ENCODE measurements at regions not wholly inside any gene's neighbourhood (a gene's known extent, or its start where the extent isn't known, plus 50 kb on each side); places are given as distances from the start of the nearest gene placed in this dataset.

- DNase-seq (ENCODE audit: insufficient read length) (no peak), FAIRE-seq (no peak)
- TF ChIP-seq TAF1 (IDR thresholded peaks at IDR 0.05; ENCODE audit: borderline replicate concordance, low read depth, low read length), result no peak
- no peak for TF ChIP-seq POLR2AphosphoS5 (IDR thresholded peaks at IDR 0.05; ENCODE audit: low read depth, low read length)
- TF ChIP-seq POLR2A (IDR thresholded peaks at IDR 0.05; ENCODE audit: low read depth, low read length), result no peak
Measured at GRCh38 chr3:181797431-181797830, 85.7 kb downstream of the SOX2 start.

- DNase-seq (ENCODE audit: insufficient read length) (no peak), FAIRE-seq (no peak)
- TF ChIP-seq POLR2A (IDR thresholded peaks at IDR 0.05; ENCODE audit: low read depth, low read length), result no peak
- no peak for TF ChIP-seq POLR2AphosphoS5 (IDR thresholded peaks at IDR 0.05; ENCODE audit: low read depth, low read length)
- TF ChIP-seq TAF1 (IDR thresholded peaks at IDR 0.05; ENCODE audit: borderline replicate concordance, low read depth, low read length), result no peak
Measured at GRCh38 chr3:181805703-181806102, 94.0 kb downstream of the SOX2 start.

GRCh38 chr3:181808053-181808452, 96.3 kb downstream of the SOX2 start:
- FAIRE-seq, result no peak
- TF ChIP-seq POLR2A (IDR thresholded peaks at IDR 0.05; ENCODE audit: low read depth, low read length), result no peak
- no peak for TF ChIP-seq TAF1 (IDR thresholded peaks at IDR 0.05; ENCODE audit: borderline replicate concordance, low read depth, low read length)
- TF ChIP-seq POLR2AphosphoS5 (IDR thresholded peaks at IDR 0.05; ENCODE audit: low read depth, low read length), result no peak

GRCh38 chr3:181823716-181824115, 112.0 kb downstream of the SOX2 start:
- FAIRE-seq (no peak), DNase-seq (ENCODE audit: insufficient read length) (no peak)
- TF ChIP-seq POLR2AphosphoS5 (IDR thresholded peaks at IDR 0.05; ENCODE audit: low read depth, low read length), result no peak
- TF ChIP-seq TAF1 (IDR thresholded peaks at IDR 0.05; ENCODE audit: borderline replicate concordance, low read depth, low read length), result no peak
- no peak for TF ChIP-seq POLR2A (IDR thresholded peaks at IDR 0.05; ENCODE audit: low read depth, low read length)

More at GRCh38 chr3:181808053-181808452, 96.3 kb downstream of the SOX2 start:
- DNase-seq (ENCODE audit: insufficient read length), result no peak

- DNase-seq (ENCODE audit: insufficient read length), result no peak
- FAIRE-seq, result no peak
- no peak for TF ChIP-seq POLR2A (IDR thresholded peaks at IDR 0.05; ENCODE audit: low read depth, low read length)
- no peak for TF ChIP-seq POLR2AphosphoS5 (IDR thresholded peaks at IDR 0.05; ENCODE audit: low read depth, low read length)
- TF ChIP-seq TAF1 (IDR thresholded peaks at IDR 0.05; ENCODE audit: borderline replicate concordance, low read depth, low read length), result no peak
Measured at GRCh38 chr3:181824961-181825360, 113.2 kb downstream of the SOX2 start.

GRCh38 chr3:181839039-181839915, 127.6 kb downstream of the SOX2 start:
- peak; percentile 74 for FAIRE-seq
- TF ChIP-seq POLR2A (IDR thresholded peaks at IDR 0.05; ENCODE audit: low read depth, low read length) (no peak), TAF1 (IDR thresholded peaks at IDR 0.05; ENCODE audit: borderline replicate concordance, low read depth, low read length) (no peak), POLR2AphosphoS5 (IDR thresholded peaks at IDR 0.05; ENCODE audit: low read depth, low read length) (no peak)
- no peak for DNase-seq (ENCODE audit: insufficient read length)

GRCh38 chr3:181839916-181840297, 128.2 kb downstream of the SOX2 start:
- DNase-seq (ENCODE audit: insufficient read length) (no peak), FAIRE-seq (peak; percentile 60)

GRCh38 chr3:181844211-181844610, 132.5 kb downstream of the SOX2 start:
- no peak for DNase-seq (ENCODE audit: insufficient read length)
- no peak for TF ChIP-seq TAF1 (IDR thresholded peaks at IDR 0.05; ENCODE audit: borderline replicate concordance, low read depth, low read length)
- FAIRE-seq, result no peak

More at GRCh38 chr3:181839916-181840297, 128.2 kb downstream of the SOX2 start:
- TF ChIP-seq POLR2A (IDR thresholded peaks at IDR 0.05; ENCODE audit: low read depth, low read length), result no peak
- TF ChIP-seq POLR2AphosphoS5 (IDR thresholded peaks at IDR 0.05; ENCODE audit: low read depth, low read length), result no peak
- TF ChIP-seq TAF1 (IDR thresholded peaks at IDR 0.05; ENCODE audit: borderline replicate concordance, low read depth, low read length), result no peak

- TF ChIP-seq TAF1 (IDR thresholded peaks at IDR 0.05; ENCODE audit: borderline replicate concordance, low read depth, low read length) (no peak), POLR2AphosphoS5 (IDR thresholded peaks at IDR 0.05; ENCODE audit: low read depth, low read length) (no peak)
- FAIRE-seq (no peak), DNase-seq (ENCODE audit: insufficient read length) (no peak)
Measured at GRCh38 chr3:181847276-181847675, 135.6 kb downstream of the SOX2 start.

GRCh38 chr3:181851063-181851462, 139.3 kb downstream of the SOX2 start:
- FAIRE-seq (no peak), DNase-seq (ENCODE audit: insufficient read length) (no peak)
- TF ChIP-seq POLR2A (IDR thresholded peaks at IDR 0.05; ENCODE audit: low read depth, low read length), result no peak
- TF ChIP-seq TAF1 (IDR thresholded peaks at IDR 0.05; ENCODE audit: borderline replicate concordance, low read depth, low read length), result no peak
- TF ChIP-seq POLR2AphosphoS5 (IDR thresholded peaks at IDR 0.05; ENCODE audit: low read depth, low read length), result no peak

GRCh38 chr3:181855825-181856224, 144.1 kb downstream of the SOX2 start:
- TF ChIP-seq POLR2AphosphoS5 (IDR thresholded peaks at IDR 0.05; ENCODE audit: low read depth, low read length) (no peak), TAF1 (IDR thresholded peaks at IDR 0.05; ENCODE audit: borderline replicate concordance, low read depth, low read length) (no peak), POLR2A (IDR thresholded peaks at IDR 0.05; ENCODE audit: low read depth, low read length) (no peak)
- FAIRE-seq (no peak), DNase-seq (ENCODE audit: insufficient read length) (no peak)

- no peak for DNase-seq (ENCODE audit: insufficient read length)
- FAIRE-seq, result no peak
Measured at GRCh38 chr3:181859518-181859917, 147.8 kb downstream of the SOX2 start.

More at GRCh38 chr3:181859518-181859917, 147.8 kb downstream of the SOX2 start:
- TF ChIP-seq TAF1 (IDR thresholded peaks at IDR 0.05; ENCODE audit: borderline replicate concordance, low read depth, low read length) (no peak), POLR2A (IDR thresholded peaks at IDR 0.05; ENCODE audit: low read depth, low read length) (no peak)

All from GM12892 (cell line).